Activated CD4-positive, alpha-beta T cell treated with anti-CD3 and anti-CD28 coated beads, Interleukin-2, amount 50 U/mL, for 16 hours (primary cell): ENCODE measurements at regions not wholly inside any gene's neighbourhood (a gene's known extent, or its start where the extent isn't known, plus 50 kb on each side); places are given as distances from the start of the nearest gene placed in this dataset.
"Not testable (repeated sequence)": the region's sequence is repeated elsewhere in the genome, so short reads cannot be mapped to it uniquely, and the experiment has no call there.

Experiments
- DNase-seq: peaks from one replicate; pipeline ENCODE4 v3.0.0-alpha.2; 2020

DNA sequence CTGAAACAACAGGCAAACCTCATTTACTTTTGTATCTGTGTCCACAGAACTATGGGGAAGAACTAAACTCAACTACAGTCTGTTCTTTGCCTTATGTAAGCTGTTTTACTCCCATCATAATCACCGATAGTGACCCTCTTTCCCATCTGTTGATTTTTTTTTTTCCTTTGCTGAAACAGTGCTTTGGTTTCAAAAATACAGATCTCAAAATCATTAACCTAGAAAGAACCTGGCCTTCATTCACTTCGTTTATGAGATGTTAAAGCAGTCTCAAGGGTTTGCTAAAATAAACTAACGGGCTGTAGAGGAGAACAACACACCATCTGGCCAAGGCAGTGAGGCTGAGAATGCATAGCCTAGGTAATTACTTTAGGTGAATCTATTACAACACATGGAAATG lies 706.6 kb upstream of the ZNF608 start:
- no peak for DNase-seq

- no peak for DNase-seq
Measured at GRCh38 chr5:125455041-125455440, 708.6 kb upstream of the ZNF608 start.

DNA sequence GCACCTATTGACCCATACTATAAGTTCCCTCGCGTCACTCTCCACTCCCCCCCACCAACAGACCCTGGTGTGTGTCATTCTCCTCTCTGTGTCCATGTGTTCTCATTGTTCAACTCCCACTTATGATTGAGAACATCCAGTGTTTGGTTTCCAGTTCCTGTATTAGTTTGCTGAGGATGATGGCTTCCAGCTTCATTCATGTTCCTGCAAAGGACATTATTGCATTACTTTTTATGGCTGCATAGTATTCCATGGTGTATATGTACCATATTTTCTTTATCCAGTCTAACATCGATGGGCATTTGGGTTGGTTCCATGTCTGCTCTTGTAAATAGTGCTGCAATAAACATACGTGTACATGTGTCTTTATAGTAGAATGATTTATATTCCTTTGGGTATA lies 709.6 kb upstream of the ZNF608 start:
- not testable (repeated sequence) for DNase-seq

DNA sequence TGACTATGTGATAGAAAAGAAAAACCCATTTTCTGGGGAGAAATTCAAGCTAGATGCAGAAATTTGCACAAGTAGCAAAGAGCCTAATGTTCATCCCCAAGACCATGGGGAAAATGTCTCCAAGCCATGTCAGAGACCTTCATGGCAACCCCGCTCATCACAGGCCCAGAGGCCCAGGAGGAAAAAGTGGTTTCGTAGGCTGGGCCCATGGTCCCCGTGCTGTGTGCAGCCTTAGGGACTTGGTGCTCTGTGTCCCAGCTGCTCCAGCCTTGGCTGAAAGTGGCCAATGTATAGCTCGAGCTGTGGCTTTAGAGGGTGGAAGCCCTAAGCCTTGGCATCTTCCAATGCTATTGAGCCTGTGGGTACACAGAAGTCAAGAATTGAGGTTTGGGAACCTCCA lies 711.2 kb upstream of the ZNF608 start:
- no peak for DNase-seq

GRCh38 chr5:125458949-125459348 lies 712.5 kb upstream of the ZNF608 start:
- DNase-seq = not testable (repeated sequence)

GRCh38 chr5:125461641-125462072 lies 715.2 kb upstream of the ZNF608 start:
- DNase-seq = no peak

DNA sequence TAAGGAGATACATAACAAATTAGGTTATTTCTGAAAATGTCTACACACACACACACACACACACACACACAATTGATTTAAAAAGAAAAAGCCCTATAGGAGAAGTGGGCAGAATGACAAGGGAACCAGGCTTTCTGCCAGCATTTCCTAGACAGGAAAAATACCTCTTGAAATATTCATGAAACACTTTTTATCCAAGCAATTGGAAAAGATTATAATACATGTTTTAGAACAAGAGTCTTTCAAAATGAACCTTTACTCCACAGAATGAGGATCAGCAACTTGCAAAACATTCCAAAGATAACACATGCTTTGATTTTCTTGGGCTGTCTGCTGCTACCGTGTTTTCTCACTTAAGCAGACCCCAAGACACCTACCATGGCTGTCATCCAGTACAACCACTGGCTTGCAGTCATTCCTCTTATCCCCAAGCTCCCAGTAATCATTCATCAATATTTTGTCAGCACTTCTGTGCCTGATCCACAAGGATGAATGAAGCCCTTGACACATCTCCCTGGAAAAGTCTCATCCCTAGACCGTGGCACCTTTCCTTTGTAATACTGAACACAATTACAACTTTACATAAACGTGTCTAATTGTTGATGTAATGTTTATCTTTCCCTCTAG lies 717.1 kb upstream of the ZNF608 start:
- DNase-seq = no peak

GRCh38 chr5:125464847-125465432 lies 718.5 kb upstream of the ZNF608 start:
- DNase-seq = no peak

DNA sequence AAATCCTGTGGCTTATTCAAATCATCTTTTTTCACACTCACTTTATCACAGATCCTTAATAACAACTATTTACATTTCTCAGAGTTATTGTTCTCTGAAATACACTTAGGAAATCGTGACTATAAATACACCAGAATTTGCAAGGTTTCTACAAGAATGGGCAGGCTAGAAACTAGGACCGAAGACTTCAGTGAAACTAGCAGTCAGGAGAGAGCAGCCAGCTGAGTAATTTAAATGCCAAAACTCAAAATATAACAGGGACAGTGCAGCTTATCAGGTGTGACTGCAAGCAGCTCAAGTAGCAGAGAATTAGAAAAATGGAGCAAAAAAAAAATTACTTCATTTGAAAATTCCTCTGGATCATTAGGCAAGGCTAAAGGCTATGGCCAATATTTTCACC lies 719.3 kb upstream of the ZNF608 start:
- DNase-seq = no peak

DNA sequence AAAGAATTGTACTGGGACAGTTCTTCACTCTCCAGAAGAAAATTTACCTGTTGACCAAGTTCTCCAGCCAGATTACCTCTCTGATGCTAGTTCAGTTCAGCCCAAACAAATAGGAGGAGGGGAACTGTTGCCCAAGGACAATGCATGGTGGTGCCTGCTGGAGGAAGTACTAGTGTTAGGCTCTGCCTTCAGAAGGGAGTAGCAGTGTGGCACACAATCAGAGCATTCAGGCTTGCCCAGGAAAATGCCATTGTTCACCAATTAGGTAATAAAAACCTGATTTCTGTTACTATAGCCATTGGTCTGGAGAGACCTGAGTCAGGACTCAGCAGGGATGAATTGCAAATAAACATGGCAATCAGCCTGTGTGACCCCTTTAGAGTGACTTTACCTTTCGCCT lies 720.8 kb upstream of the ZNF608 start:
- no peak for DNase-seq

- no peak for DNase-seq
Measured at GRCh38 chr5:125470280-125470902, 724.0 kb upstream of the ZNF608 start.

DNA sequence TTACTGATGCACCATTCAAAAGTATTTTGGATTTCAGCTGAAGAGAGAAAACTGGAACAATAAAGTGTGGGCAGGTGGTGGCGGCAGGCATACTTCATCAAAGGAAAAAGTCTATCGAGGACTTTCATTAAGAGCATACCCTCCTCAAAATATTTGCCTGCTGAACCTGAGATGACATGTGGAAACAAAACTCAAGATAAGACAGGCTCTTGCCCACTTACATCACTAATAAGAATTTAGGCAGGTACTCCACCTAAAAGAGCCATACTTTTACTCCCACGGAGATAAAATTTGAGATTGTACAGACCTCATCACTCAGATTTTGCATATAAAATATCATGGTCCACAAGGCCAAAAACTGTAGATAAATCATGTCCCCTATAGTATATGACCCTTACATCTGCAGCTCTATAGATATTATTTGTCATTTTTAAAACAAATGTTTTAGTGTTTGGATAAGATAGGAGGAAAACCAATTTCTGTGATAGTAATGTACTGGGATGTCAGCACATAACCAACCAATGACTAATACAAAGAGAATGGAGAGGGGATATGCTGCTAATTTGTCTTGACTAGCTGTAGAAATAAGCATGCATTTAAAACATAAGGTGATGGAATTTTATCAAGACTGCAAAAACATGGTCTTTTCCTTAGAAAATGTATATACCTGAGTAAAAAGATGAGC lies 730.6 kb upstream of the ZNF608 start:
- no peak for DNase-seq

- DNase-seq = no peak
Measured at GRCh38 chr5:125477586-125477975, 731.1 kb upstream of the ZNF608 start.

GRCh38 chr5:125478599-125478998 lies 732.2 kb upstream of the ZNF608 start:
- no peak for DNase-seq

- DNase-seq = no peak
Measured at GRCh38 chr5:125480911-125481310, 734.5 kb upstream of the ZNF608 start.

GRCh38 chr5:125481506-125482465 lies 735.3 kb upstream of the ZNF608 start:
- DNase-seq = no peak

DNA sequence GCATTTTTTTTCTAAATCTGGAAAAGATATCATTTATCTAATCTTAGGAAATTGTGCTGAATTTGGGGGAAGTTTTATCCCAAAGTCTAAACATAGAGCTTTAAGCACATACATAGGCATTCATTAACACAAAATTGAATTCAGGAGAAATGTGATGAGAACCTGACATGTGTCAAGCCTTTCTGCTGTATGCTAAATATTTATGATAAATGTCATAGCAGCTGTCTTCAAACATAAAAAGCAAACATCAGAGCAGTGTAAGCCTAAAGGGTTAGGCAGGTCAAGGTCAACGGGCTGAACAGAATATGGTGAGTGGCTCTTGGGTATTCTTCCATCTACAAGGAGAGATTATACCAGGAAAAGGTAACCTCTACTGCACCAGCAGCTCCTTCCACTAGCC lies 737.2 kb upstream of the ZNF608 start:
- DNase-seq = no peak

GRCh38 chr5:125484272-125484741 lies 737.9 kb upstream of the ZNF608 start:
- no peak for DNase-seq

GRCh38 chr5:125484742-125485641 lies 738.6 kb upstream of the ZNF608 start:
- DNase-seq = no peak

DNA sequence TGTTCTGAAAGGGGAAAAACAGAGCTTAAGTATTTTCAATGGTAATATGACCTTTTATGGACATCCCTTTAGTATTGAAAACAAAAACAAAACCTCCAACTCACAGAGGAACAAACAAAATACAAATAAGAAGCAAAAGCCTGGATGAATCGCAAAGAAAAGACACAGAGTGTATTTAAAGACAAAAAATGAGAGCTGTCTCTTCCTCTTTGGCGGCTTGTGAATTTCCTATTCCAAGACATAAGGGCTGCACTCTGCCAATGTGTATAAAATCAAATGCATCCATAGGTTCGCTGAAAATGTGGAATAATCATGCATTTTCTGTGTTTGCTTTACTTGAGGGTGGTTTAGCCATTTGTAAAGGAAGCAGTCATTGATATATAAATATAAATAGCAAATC lies 739.3 kb upstream of the ZNF608 start:
- DNase-seq = no peak

- DNase-seq = no peak
Measured at GRCh38 chr5:125486634-125487033, 740.2 kb upstream of the ZNF608 start.

- no peak for DNase-seq
Measured at GRCh38 chr5:125487231-125487630, 740.8 kb upstream of the ZNF608 start.
